HCT116 (cell line): ENCODE measurements at regions not wholly inside any gene's neighbourhood (a gene's known extent, or its start where the extent isn't known, plus 50 kb on each side); places are given as distances from the start of the nearest gene placed in this dataset.

Experiments used
- ATAC-seq: fragments of 200-7000 bp; cut with Tn5 transposase; 2 replicates; pipeline ENCODE4 v1.9.1; 2020; ENCODE audit warnings: mild to moderate bottlenecking, moderate library complexity
- BruUV-seq: library from RNA; stranded (reverse); fragments of 400-500 nt; replicated peaks from 2 replicates; lab custom pipeline; 2021; lab: Mats Ljungman, UMichigan
- CTCF ChIA-PET: fragments of 300-600 bp; sonication (Branson Sonifier 250); formaldehyde crosslinking; loops from one replicate; lab custom pipeline; 2021; ENCODE audit warnings: antibody characterized with exemption; lab: Charles Lee
- POLR2A ChIA-PET: fragments of 300-600, 350-600 bp; sonication (Branson Sonifier 250); formaldehyde crosslinking; loops from one replicate; lab custom pipeline; 2021; ENCODE audit warnings: antibody characterized with exemption; lab: Charles Lee
- RAD21 ChIA-PET, 2 experiments: fragments of 300-600 bp; sonication (Branson Sonifier 250); formaldehyde crosslinking; loops; one replicate each; lab custom pipeline; 2023; ENCODE audit warnings: low total read pairs in 2 of 2; ENCODE audit not compliant: uncharacterized antibody in 2 of 2, unreplicated experiment in 2 of 2, low non-redundant PET in 1 of 2; lab: Charles Lee
- DNase-seq: peaks from one replicate; pipeline ENCODE4 v3.0.0-alpha.2; 2010; ENCODE audit warnings: low read depth, low spot score
- H2AFZ ChIP-seq: fragments of 200-600 bp; shearing (Covaris generic), sonication (generic); 2 replicates; pipeline ENCODE4 v1.6.1; 2017; ENCODE audit warnings: low read depth, mixed run types, mixed read lengths, antibody characterized with exemption, low read length; ENCODE audit not compliant: poor library complexity, severe bottlenecking
- H3K27ac ChIP-seq: 2 replicates; pipeline ENCODE4 v1.5.1; 2012; ENCODE audit warnings: low read depth, low read length
- H3K27me3 ChIP-seq: fragments of 200-600 bp; sonication (generic); 2 replicates; pipeline ENCODE4 v1.6.1; 2016; ENCODE audit warnings: mixed run types, low read length, mixed read lengths; ENCODE audit not compliant: insufficient read depth
- H3K36me3 ChIP-seq, 2 experiments: fragments of 200-500 bp in 1 of 2; fragments of 200-600 bp in 1 of 2; sonication (Bioruptor generic) in 1 of 2; sonication (generic) in 1 of 2; 2 replicates each; pipeline versions ENCODE4 v1.5.1 to v1.6.1; 2014 to 2016; ENCODE audit warnings: low read length in 2 of 2, inconsistent platforms in 1 of 2, mixed read lengths in 1 of 2, mixed run types in 1 of 2; ENCODE audit not compliant: insufficient read depth in 2 of 2, control insufficient read depth in 1 of 2
- H3K4me1 ChIP-seq, 2 experiments: fragments of 200-600 bp in 1 of 2; sonication (generic) in 1 of 2; 2 replicates each; pipeline versions ENCODE4 v1.5.1 to v1.6.1; 2012 to 2017; ENCODE audit warnings: low read length in 2 of 2, inconsistent platforms in 1 of 2, mild to moderate bottlenecking in 1 of 2, mixed read lengths in 1 of 2, mixed run types in 1 of 2, moderate library complexity in 1 of 2; ENCODE audit not compliant: insufficient read depth in 2 of 2, control insufficient read depth in 1 of 2
- H3K4me2 ChIP-seq: fragments of 200-600 bp; sonication (generic); 2 replicates; pipeline ENCODE4 v1.6.1; 2017; ENCODE audit warnings: mixed run types, low read length, mixed read lengths
- H3K4me3 ChIP-seq, 2 experiments: fragments of 200-600 bp in 1 of 2; sonication (generic) in 1 of 2; replicated peaks in 1 of 2; 2 replicates each; pipeline ENCODE4 v1.5.1; 2011 to 2016; ENCODE audit warnings: low read length in 2 of 2, control low read depth in 1 of 2, low read depth in 1 of 2, mild to moderate bottlenecking in 1 of 2, mixed read lengths in 1 of 2, mixed run types in 1 of 2
- H3K79me2 ChIP-seq: fragments of 200-600 bp; sonication (generic); 2 replicates; pipeline ENCODE4 v1.6.1; 2017; ENCODE audit warnings: mild to moderate bottlenecking, mixed run types, low read length, moderate library complexity, mixed read lengths; ENCODE audit not compliant: insufficient read depth
- H3K9ac ChIP-seq: fragments of 200-600 bp; sonication (generic); 2 replicates; pipeline ENCODE4 v1.6.1; 2016; ENCODE audit warnings: low read length, mixed read lengths
- H3K9me2 ChIP-seq: fragments of 200-600 bp; sonication (generic), shearing (Covaris generic); 2 replicates; pipeline ENCODE4 v1.6.1; 2017; ENCODE audit warnings: mixed run types, mild to moderate bottlenecking, moderate library complexity; ENCODE audit not compliant: insufficient read depth
- H3K9me3 ChIP-seq, 2 experiments: fragments of 200-500 bp in 1 of 2; fragments of 200-600 bp in 1 of 2; sonication (Bioruptor generic) in 1 of 2; sonication (generic) in 1 of 2; 2 replicates each; pipeline ENCODE4 v1.6.1; 2014 to 2017; ENCODE audit warnings: low read length in 2 of 2, mixed read lengths in 2 of 2, inconsistent platforms in 1 of 2, low read depth in 1 of 2, mild to moderate bottlenecking in 1 of 2, mixed run types in 1 of 2, moderate library complexity in 1 of 2; ENCODE audit not compliant: control insufficient read depth in 1 of 2, insufficient read depth in 1 of 2
- H4K20me1 ChIP-seq: fragments of 200-600 bp; sonication (generic), shearing (Covaris generic); 2 replicates; pipeline ENCODE4 v1.6.1; 2017; ENCODE audit warnings: mixed run types, mild to moderate bottlenecking, moderate library complexity; ENCODE audit not compliant: insufficient read depth
- ATF3 ChIP-seq: IDR thresholded peaks from 2 replicates; pipeline ENCODE4 v1.6.1; 2012
- CEBPB ChIP-seq: IDR thresholded peaks from 2 replicates; pipeline ENCODE4 v1.6.1; 2012; ENCODE audit warnings: low read depth
- CTCF ChIP-seq, 3 experiments: fragments of 200-600 bp in 1 of 3; sonication (generic) in 1 of 3; IDR thresholded peaks in 2 of 3; conservative IDR thresholded peaks in 1 of 3; 2 replicates each; pipeline ENCODE4 v1.5.1; 2012 to 2017; ENCODE audit warnings: low read depth in 2 of 3, low read length in 2 of 3, antibody characterized with exemption in 1 of 3, borderline replicate concordance in 1 of 3, control low read depth in 1 of 3, mild to moderate bottlenecking in 1 of 3, mixed read lengths in 1 of 3, mixed run types in 1 of 3, moderate library complexity in 1 of 3; ENCODE audit not compliant: insufficient read depth in 1 of 3
- EZH2 ChIP-seq: fragments of 200-600 bp; sonication (generic); IDR thresholded peaks from 2 replicates; pipeline ENCODE4 v1.6.1; 2017; ENCODE audit warnings: antibody characterized with exemption, mixed run types
- FOSL1 ChIP-seq: IDR thresholded peaks from 2 replicates; pipeline ENCODE4 v1.6.1; 2012; ENCODE audit warnings: low read depth
- MAX ChIP-seq: IDR thresholded peaks from 2 replicates; pipeline ENCODE4 v1.6.1; 2012
- POLR2AphosphoS5 ChIP-seq: IDR thresholded peaks from 2 replicates; pipeline ENCODE4 v1.6.1; 2011; ENCODE audit warnings: mild to moderate bottlenecking, low read depth, low read length, moderate library complexity
- RAD21 ChIP-seq: IDR thresholded peaks from 2 replicates; pipeline ENCODE4 v1.6.1; 2012; ENCODE audit warnings: low read depth, mild to moderate bottlenecking
- ZBTB33 ChIP-seq: IDR thresholded peaks from 2 replicates; pipeline ENCODE4 v1.6.1; 2011; ENCODE audit warnings: mild to moderate bottlenecking, low read length, moderate library complexity; ENCODE audit not compliant: insufficient replicate concordance; ENCODE audit errors: extremely low read depth
- ZFX ChIP-seq: fragments of 450-650 bp; IDR thresholded peaks from 2 replicates; pipeline ENCODE4 v1.6.1; 2017
- intact Hi-C: fragments of 100-400 bp; cut with micrococcal nuclease; formaldehyde crosslinking; loops from 2 replicates; pipeline ENCODE4 v1.10.0; 2022

GRCh38 chr15:96692826-96693225, 362.3 kb downstream of the NR2F2 start (continued):
- TF ChIP-seq RAD21 (no peak), CTCF (IDR thresholded peaks at IDR 0.05 in 2 of 3, conservative IDR thresholded peaks at IDR 0.05 in 1 of 3; ENCODE audit: borderline replicate concordance in 1 of 3, insufficient read depth in 1 of 3, low read depth in 2 of 3, low read length in 2 of 3) (no peak), CEBPB (no peak), ZFX (no peak)

GRCh38 chr15:96693515-96693914, 363.0 kb downstream of the NR2F2 start:
- no peak overlapping the region for H3K4me3 ChIP-seq
- no peaks in the 10 kb centered on the region for H3K36me3 ChIP-seq
- no peak for TF ChIP-seq ZBTB33
- TF ChIP-seq FOSL1 = no peak
- no peak for TF ChIP-seq POLR2AphosphoS5
- TF ChIP-seq RAD21 = no peak
- TF ChIP-seq ATF3 = no peak
- TF ChIP-seq EZH2 = no peak
- TF ChIP-seq ZFX = no peak
- no peak for TF ChIP-seq MAX
- DNase-seq (no peak), ATAC-seq (no peak)
- ChIA-PET POLR2A (no interaction called here), CTCF (no interaction called here), RAD21 (no interaction called here)
- no peaks in the 10 kb centered on the region for H3K9me2 ChIP-seq
- no TSS peak for BruUV-seq
- peaks cover 16% of the 10 kb centered on the region; the same call in 1 of the 2 replicates for H3K27me3 ChIP-seq
- H2AFZ ChIP-seq = no peak overlapping the region
- H4K20me1 ChIP-seq = no peaks in the 10 kb centered on the region; the same call in 1 of the 2 replicates
- no peak overlapping the region for H3K9ac ChIP-seq
- no peaks in the 10 kb centered on the region for H3K9me3 ChIP-seq
- intact Hi-C loops = no loop called here
- no peaks in the 10 kb centered on the region for H3K79me2 ChIP-seq
- no peak overlapping the region for H3K4me2 ChIP-seq
- no peak overlapping the region for H3K27ac ChIP-seq
- H3K4me1 ChIP-seq = no peaks in the 10 kb centered on the region
